Renal cortex interstitium (tissue), 11 donors: ENCODE measurements at regions not wholly inside any gene's neighbourhood (a gene's known extent, or its start where the extent isn't known, plus 50 kb on each side); places are given as distances from the start of the nearest gene placed in this dataset.
A peak's percentile ranks its signal among the peaks of the same experiment; 100 is the strongest.
"Not testable (repeated sequence)": the region's sequence is repeated elsewhere in the genome, so short reads cannot be mapped to it uniquely, and the experiment has no call there.

Source experiments
- DNase-seq, 11 donors: peaks; one replicate each; pipeline ENCODE4 v3.0.0-alpha.2; 2013; ENCODE audit warnings: low read depth in 9 of 11, low spot score in 4 of 11; ENCODE audit errors: extremely low read depth in 1 of 11

DNA sequence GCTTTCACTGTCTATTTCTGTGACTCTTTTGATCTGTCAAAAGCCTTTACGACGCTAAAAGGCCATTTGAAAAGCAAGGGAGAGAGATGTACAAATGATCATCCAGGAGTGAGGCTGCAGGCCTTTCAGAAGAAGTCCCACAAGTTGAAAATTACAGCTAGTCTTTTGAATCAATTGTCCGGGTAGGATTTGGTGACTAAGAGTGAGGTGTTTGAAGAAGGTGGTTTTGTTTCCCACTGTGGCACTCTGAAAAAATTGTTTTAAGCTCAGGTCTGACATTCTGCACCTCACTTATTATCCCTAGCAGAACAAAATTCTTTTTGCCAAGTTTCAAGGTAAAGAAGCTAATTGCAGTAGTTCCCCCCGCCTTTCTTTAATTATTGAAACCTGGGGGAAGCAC lies 50.8 kb upstream of the TMEM108 start:
- no peak for DNase-seq

DNA sequence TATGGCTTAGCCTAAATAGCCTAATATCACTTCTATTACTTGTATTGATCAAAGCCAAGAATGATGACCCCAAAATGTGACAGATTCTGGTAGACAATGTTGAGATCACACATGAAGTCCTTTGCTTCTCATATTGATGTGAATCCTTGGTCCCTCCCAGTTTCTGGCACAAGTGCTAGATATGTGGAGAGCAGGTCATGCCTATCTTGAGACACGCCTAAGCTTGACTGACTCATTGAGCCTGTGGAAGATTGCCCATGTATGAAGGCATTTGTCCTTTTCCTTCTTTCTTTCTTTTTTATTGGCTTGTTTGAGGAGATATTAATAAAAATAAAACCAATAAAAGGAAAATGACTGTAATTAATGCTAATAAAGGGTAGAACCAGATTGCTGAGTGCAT lies 54.0 kb upstream of the TMEM108 start:
- DNase-seq: no peak

DNA sequence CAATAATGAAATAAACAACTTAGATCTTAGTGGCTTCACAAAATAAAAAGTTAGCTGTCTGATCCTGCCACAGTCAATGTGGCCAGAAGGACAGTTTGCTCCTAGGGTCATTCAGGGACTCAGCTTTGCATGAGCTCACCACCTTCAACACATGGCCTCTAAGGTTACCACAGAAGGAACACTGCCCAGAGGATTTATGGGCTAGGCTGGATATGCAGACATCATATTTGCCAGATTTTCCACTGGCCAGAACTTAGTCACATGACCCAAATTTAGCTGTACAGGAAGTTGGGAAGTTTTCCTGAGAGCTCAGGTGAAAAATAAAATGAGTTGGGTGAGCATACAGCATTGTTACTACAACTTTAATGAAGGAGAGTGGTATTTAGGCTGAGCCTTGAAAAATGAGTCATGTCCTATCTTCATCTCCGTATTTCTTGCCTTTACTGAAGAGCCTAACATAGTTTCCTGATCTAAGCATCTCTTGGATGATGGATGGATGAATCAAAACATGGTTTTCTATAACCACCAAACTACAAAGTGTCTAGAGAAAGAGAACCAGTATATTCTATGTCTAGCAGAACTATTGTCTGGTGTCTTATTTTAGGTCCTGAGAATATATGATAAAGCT lies 54.9 kb upstream of the TMEM108 start:
- DNase-seq: no peak

DNA sequence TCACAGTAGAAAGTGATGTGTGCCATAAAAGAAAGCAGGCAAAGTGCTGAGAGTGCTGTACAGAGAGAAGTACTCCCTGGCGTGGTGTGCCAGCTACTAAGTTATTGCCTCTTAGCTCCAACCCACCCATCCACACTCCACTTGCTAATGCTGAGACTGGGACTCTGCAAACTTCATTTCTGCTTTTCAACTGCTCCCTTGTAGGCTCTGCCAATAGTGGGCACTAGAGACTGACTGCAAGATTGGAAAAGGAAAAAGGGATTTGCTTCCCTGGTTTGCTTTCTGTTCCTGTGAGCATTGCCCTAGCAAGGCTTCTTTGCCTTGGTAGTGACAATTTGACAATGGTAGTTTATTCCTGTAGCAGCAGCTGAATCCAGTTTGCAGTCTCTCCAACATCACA lies 56.5 kb upstream of the TMEM108 start:
- DNase-seq: no peak

DNA sequence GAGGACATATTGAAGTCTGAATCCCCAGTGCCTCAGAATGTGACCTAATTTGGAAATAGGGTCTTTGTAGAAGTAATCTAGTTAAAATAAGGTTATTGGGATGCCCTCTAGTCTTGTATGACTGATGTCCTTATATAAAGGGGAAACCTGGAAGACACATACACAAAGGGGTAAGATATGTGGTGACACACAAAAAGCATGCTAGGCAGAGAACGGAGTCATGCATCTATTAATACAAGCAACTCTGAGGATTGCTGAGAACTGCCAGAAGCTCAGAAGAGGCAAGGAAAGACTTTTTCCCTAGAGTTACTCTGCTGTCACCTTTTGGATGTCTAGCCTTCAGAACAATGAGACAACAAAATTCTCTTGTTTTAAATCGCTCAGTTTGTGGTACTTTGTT lies 58.1 kb upstream of the TMEM108 start:
- DNase-seq: no peak

DNA sequence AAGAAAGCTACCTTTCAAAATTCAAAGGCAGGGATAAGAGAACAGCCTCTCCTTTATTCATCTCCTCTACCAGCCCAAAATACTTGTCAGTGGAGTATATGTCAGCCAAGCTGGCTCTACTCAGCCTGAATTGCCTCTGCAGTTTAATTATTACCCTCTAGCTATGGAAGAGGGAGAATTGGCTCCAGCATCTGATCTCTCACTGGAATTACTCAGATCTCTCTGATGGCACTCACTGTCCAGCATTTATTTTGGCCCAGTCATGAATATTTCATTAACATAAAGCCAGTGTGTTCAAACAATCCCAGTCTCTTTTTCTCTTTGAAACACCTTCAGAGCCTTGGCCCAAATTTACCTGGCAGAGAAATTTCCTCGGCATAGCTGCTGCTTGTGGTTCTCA lies 58.6 kb upstream of the TMEM108 start:
- no peak for DNase-seq

DNA sequence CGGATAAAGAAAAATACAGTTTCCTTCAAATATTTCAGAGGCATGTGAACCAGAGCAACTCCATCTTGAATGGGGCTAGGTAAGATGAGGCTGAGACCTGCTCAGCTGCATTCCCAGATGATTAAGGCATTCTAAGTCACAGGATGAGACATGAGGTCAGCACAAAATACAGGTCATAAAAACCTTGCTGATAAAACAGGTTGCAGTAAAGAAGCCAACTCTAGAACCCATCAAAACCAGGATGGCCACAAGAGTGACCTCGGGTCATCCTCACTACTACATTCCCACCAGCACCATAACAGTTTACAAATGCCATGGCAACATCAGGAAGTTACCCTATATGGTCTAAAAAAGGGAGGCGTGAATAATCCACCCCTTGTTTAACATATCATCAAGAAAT lies 59.2 kb upstream of the TMEM108 start:
- not testable (repeated sequence) for DNase-seq

DNA sequence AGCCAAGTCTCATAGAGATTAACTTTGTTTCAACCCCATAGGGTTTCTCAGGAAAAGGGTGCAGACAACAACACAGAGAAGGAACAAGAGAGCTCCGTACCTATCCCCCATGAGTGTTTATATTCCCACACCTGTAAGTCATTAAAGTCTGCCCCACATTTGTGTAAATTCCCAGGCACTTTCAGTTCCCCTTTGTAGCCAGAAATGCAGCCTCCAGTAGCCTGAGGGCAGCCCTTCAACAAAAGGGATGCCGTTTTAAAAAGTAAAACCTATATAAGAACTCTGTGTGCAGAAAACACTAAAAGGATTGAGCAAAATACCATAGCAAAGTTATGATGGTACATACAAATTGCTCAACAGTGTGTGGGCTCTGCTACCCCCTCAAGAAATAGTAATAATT lies 59.7 kb upstream of the TMEM108 start:
- DNase-seq: no peak

DNA sequence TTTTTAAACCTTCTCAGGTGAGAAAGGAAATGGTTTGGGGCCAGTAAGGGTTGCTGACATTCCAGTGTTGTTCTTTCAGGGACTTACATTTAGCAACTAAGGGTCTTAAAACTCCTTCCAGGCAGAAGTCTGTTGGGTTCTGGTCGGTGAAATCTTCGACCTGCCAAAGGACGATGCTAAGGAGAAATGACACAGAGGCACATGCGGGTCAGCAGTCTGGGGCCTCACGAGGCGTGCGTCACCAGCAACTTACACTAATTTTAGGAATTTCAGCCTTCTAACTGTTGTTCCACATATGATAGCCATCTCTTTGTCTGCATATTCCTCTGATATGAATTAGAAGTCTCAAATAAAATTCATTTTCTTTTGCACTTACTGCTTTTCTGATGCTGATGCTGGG lies 64.1 kb upstream of the TMEM108 start:
- DNase-seq: no peak

DNA sequence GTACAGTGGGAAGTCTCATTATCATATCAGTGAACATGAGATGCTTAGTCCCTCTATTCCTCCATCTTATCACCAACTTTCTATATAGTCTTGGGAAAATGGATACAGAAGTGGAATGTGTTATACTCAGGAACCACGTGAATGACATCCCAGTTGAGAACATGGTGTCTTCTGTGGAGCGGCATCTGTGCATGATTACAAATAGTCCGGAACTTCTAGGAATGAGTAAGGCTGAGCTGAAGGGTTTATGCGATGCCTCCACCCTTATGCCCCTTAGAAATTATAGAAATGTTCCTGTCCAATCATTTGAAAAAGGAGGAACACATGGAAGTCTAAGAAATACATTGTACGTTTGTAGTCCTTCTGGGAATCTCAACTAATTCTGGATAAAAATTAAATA lies 64.8 kb upstream of the TMEM108 start:
- no peak for DNase-seq

DNA sequence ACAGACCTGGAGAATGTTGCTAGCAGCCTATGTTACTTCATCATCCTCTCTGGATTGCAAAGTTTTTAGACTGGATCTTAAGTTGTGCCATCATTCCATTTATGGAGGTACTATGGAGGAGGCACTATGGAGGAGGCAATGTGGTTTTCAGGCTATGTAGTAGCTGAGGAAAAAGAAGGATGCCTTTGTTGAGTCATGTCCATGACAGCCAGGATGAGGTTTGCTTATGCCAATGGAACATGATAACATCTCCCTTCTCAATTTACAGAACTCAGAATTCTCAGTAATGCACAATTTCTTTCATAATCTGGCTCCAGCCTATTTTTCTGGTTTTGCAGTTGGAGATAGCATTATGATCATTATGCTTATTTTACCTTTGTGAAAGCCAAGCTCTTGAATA lies 65.9 kb upstream of the TMEM108 start:
- DNase-seq: no peak

DNA sequence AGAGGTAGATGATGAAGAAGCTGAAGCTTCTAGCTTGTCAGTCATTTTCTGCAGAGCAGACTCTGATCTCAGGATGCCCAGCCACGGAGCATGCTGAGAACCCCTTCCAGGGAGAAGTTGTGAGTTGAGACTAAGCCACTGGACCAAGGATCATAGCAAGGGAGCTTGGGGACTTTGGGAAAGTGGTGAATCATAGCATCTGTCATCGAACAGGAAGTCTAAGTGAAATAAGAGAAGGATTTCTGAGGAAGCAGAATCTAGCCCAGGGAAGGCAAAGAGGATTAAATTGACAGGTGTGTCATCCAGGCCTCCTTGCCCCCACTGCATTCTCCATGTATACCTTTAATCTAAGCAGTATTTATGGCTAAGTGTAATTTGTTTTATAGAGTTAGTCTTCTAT lies 71.8 kb upstream of the TMEM108 start:
- DNase-seq: no peak

DNA sequence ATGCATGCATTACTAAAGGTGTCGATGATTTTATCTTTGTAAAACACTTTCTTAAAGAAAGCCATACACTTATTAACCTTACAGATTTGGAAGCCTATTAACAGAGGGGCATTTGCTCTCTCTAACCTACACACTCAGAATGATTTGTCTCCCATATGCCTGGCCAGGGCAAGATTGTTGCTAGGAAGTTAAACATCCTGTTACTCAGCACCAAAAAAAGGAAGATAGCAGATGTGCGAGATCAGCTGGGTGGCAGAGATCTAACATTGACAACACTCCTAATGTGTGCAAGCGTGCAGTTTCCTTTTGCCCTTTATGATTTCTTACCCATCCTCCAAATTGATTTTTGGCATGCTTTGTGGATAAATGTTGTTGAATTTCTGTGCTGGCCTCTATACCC lies 73.9 kb upstream of the TMEM108 start:
- DNase-seq: no peak

DNA sequence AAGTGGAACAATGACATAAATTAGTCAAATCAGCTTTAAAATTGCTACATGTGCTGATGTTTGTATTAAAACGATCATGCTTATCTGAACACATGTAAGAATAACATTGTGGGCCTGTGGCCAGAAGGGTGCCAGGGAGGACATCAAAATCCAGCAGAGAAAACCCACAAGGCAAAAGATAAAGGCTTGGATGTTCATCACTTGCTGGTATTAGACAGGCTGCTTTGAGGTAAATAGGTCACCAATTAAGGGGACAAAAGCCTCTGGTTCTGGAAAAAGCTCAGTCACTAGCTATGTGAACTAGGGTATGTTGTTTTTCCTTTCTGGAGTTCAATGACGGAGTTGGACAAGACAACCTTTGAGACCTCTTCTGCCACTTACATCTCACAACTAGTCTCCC lies 74.4 kb upstream of the TMEM108 start:
- no peak for DNase-seq

DNA sequence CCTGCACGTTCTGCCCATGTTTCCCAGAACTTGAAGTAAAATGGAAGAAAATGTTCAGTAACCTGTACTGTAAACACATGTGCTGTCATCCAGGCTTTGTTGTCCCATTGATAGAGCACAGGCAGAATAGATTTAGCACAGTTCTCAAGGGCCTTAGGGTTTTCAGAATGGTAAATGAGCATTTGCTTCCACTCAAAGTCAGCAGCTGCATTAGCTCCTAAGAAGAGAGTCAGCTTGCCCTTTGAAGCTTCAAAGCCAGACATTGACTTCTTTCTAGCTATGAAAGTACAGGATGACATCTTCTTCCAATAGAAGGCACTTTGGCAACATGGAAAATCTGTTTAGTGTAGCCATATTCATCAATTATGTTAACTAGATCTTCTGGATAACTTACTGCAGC lies 76.2 kb upstream of the TMEM108 start:
- peak in 7 of 11 donors; percentile 3 to 21 (median 17) for DNase-seq

DNA sequence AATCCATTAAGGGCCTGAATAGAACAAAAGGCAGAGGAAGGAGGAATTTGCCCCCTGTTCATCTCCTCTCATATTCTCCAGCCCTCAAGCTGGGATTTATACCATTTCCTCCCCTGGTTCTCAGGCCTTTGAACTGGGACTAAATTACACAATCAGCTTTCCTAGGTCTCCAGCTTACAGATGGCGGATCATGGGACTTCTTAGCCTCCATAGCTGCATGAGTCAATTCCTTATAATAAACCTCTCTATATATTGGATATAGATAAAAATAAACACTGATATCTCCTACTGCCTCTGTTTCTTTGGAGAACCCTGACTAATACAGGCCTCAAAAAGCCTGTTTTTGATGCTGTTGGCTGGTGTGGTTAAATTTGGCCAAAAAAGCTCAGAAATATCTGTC lies 84.5 kb upstream of the TMEM108 start:
- DNase-seq: no peak

DNA sequence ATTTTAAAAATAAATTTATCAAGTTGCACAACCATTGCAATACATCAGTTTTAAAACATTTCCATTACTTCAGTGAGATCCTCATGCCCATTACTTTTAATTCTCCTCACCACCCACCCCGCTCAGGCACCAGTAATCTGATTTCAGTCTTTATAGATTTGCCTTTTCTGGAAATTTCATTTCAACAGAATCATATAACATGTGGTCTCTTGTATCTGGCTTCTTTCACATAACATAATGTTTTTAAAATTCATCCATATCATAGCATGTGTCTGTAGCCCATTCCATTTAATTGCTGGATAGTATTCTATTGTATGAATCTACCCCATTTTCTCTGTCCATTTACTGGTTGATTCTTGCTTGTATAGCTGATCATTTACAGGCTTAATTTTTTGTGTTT lies 110.3 kb upstream of the TMEM108 start:
- no peak for DNase-seq

DNA sequence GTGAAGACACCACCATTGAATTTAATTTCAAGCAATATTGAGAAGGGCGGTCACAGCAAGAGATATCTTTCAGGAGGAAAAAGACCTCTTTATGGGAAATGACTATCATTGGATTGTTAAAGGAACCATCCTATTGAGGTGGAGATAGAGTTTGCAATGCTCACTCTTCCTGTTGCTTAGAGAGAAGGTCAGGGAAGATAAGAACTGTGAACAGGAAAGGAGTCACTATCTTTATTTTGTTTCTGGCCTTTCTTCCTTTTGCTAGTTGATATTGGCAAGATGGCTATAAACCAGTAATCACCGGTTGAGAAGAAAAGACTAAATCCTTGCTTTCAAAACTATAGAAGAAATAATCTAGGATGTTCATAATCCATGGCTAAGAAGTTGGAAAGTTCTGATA lies 112.1 kb upstream of the TMEM108 start:
- DNase-seq: no peak

DNA sequence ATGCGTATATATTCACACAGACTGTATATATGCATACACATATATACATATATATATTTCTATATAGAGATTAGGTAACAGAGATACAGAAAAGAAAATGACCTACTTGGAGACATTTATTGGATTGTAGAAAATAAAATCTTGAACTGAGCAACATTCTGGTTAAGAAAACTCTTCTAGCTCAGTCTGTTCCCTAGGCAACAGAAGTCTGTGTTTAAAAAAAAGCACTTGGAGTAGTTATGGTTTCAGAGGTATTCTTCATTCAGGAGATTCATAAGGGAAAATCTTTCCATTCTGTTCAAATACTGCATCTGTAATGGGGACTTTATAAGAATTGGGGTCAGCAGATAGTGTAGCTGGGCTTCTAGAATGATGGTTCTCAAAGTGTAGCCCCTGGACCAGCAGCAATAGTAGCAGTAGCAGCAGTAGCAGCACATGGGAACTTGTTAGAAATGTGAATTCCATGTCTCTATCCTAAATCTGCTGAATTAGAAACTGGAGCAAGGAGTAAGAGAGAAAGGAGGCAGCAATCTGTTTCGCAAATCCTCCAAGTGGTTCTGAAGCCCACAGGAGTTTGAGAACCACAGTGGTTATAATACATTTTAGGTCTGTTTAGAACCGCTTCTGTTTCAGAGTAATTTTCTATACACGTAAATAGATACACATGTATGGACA lies 112.8 kb upstream of the TMEM108 start:
- DNase-seq: no peak

DNA sequence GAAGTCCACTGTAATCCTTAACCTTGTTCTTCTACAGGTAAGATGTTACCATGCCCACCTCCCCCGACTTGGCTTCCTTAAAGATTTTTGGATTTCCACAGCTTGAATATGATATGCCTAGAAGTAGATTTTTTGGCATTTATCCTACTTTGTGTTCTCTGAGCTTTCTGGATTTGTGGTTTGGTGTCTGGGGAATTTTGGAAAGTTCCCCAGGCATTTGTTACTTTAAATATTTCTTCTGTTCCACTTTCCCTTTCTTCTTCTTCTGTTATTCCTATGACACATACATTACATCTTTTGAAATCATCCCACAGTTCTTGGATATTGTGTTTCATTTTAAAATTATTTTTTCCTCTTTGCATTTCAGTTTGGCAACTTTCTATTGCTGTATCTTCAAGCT lies 122.1 kb upstream of the TMEM108 start:
- DNase-seq: no peak

DNA sequence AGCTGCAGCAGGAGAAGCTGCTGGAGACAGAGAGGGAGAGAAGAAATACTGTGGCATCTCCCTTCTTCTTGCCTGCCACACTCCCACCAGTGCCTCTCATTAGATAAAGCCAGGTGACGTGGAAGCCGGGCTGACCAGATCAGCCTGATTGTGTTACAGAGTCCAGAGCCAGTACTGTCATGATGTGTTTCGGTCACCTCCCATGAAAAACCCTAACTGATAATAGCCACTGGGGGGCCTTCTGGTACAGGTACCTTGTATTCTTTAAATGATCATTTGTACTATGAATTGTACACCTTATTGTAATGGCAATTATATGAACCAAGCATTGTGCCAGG lies 125.8 kb upstream of the TMEM108 start:
- no peak for DNase-seq
